NCI-H1436 treated with DMSO at 0.1 percent for 48 hours (cell line): ENCODE measurements at regions not wholly inside any gene's neighbourhood (a gene's known extent, or its start where the extent isn't known, plus 50 kb on each side); places are given as distances from the start of the nearest gene placed in this dataset.
"Not testable (repeated sequence)": the region's sequence is repeated elsewhere in the genome, so short reads cannot be mapped to it uniquely, and the experiment has no call there.

Experiments
- DNase-seq: peaks from one replicate; lab custom pipeline; 2025; lab: John Stamatoyannopoulos, UW

GRCh38 chr21:17044696-17045095, 468.1 kb upstream of the CXADR start:
- DNase-seq, result no peak

GRCh38 chr21:17045214-17045853, 467.5 kb upstream of the CXADR start:
- no peak for DNase-seq

- no peak for DNase-seq
These were observed 463.9 kb upstream of the CXADR start for GRCh38 chr21:17048974-17049373.

GRCh38 chr21:17050156-17050555, 462.7 kb upstream of the CXADR start:
- no peak for DNase-seq

GRCh38 chr21:17050646-17051045, 462.2 kb upstream of the CXADR start:
- no peak for DNase-seq

- DNase-seq, result no peak
These were observed 461.8 kb upstream of the CXADR start for GRCh38 chr21:17051054-17051453.

GRCh38 chr21:17053321-17053720, 459.5 kb upstream of the CXADR start:
- DNase-seq, result no peak

GRCh38 chr21:17059936-17060335, 452.9 kb upstream of the CXADR start:
- DNase-seq, result no peak

GRCh38 chr21:17066006-17066405, 446.8 kb upstream of the CXADR start:
- DNase-seq, result no peak

GRCh38 chr21:17071093-17071492, 441.8 kb upstream of the CXADR start:
- no peak for DNase-seq

GRCh38 chr21:17081193-17081592, 431.6 kb upstream of the CXADR start:
- no peak for DNase-seq

GRCh38 chr21:17082843-17083483, 429.9 kb upstream of the CXADR start:
- DNase-seq, result no peak

- DNase-seq, result no peak
These were observed 427.1 kb upstream of the CXADR start for GRCh38 chr21:17085707-17086106.

- DNase-seq, result no peak
These were observed 424.3 kb upstream of the CXADR start for GRCh38 chr21:17088500-17088899.

GRCh38 chr21:17089091-17089491, 423.8 kb upstream of the CXADR start:
- DNase-seq, result no peak

- DNase-seq, result no peak
These were observed 411.1 kb upstream of the CXADR start for GRCh38 chr21:17101696-17102095.

- no peak for DNase-seq
These were observed 406.9 kb upstream of the CXADR start for GRCh38 chr21:17105932-17106331.

- no peak for DNase-seq
These were observed 398.8 kb upstream of the CXADR start for GRCh38 chr21:17114045-17114444.

GRCh38 chr21:17118638-17119384, 394.0 kb upstream of the CXADR start:
- no peak for DNase-seq

GRCh38 chr21:17119466-17120297, 393.2 kb upstream of the CXADR start:
- DNase-seq, result no peak

- not testable (repeated sequence) for DNase-seq
These were observed 385.4 kb upstream of the CXADR start for GRCh38 chr21:17127395-17127794.

GRCh38 chr21:17128132-17128531, 384.7 kb upstream of the CXADR start:
- no peak for DNase-seq
